ENCODE measurements at regions not wholly inside any gene's neighbourhood (a gene's known extent, or its start where the extent isn't known, plus 50 kb on each side); places are given as distances from the start of the nearest gene placed in this dataset.

GRCh38 chr5:105508519-105508918 lies 1945.9 kb upstream of the NUDT12 start:
- Mint-ChIP-seq H3K36me3 (ENCODE audit: insufficient read depth in 1 of 3, low read depth in 3 of 3) (no peaks in the 10 kb centered on the region), H3K4me1 (peaks cover 9% of the 10 kb centered on the region in 2 experiments), H3K4me3 (no peak overlapping the region), H3K27me3 (ENCODE audit: low read depth) (no peaks in the 10 kb centered on the region), H3K27ac (no peak overlapping the region), H3K9me3 (0 out of 5 replicates have a peak, but pooled peaks cover 0 to 1% of the 10 kb centered on the region in 2 experiments)
- H3K14ac ChIP-seq (ENCODE audit: insufficient read depth, low read length): no peak overlapping the region
- no peak for DNase-seq
- H3K27me3 ChIP-seq (ENCODE audit: insufficient read depth, low read length): no peaks in the 10 kb centered on the region
- H4K5ac ChIP-seq (ENCODE audit: insufficient read length, low read depth, low read length): no peak overlapping the region
- H2BK5ac ChIP-seq (ENCODE audit: insufficient read length, low read length): no peak overlapping the region
- H3K4me1 ChIP-seq (ENCODE audit: insufficient read depth, low read length): no peaks in the 10 kb centered on the region; the same call in 1 of the 2 replicates
- H3K79me2 ChIP-seq (ENCODE audit: insufficient read depth, low read length): no peaks in the 10 kb centered on the region
- no peak overlapping the region for H4K91ac ChIP-seq (ENCODE audit: insufficient read length, low read depth, low read length)
- H4K20me1 ChIP-seq (ENCODE audit: control insufficient read depth, insufficient read depth, insufficient read length): no peaks in the 10 kb centered on the region
- no peaks in the 10 kb centered on the region for H3K9me3 ChIP-seq (ENCODE audit: control insufficient read depth, low read depth, low read length)
- no peak overlapping the region for H2AK5ac ChIP-seq (ENCODE audit: insufficient read length, low read length)
- no peak overlapping the region for H3K4ac ChIP-seq (ENCODE audit: low read depth, low read length)
- H2BK120ac ChIP-seq (ENCODE audit: low read depth, low read length, poor library complexity, severe bottlenecking): no peak overlapping the region
- no CpG with 5 or more reads among the region's 2 CpGs for WGBS (ENCODE audit: extremely low coverage, insufficient read length, low lambda C conversion rate)
- H3K27ac ChIP-seq (ENCODE audit: insufficient read length, low read depth, low read length): no peak overlapping the region
- no peak overlapping the region for H3T11ph ChIP-seq (ENCODE audit: low read length)
- H3K18ac ChIP-seq (ENCODE audit: insufficient read length, low read depth, low read length): no peak overlapping the region
- H3K23me2 ChIP-seq (ENCODE audit: insufficient read length, low read depth, low read length, poor library complexity, severe bottlenecking): no peaks in the 10 kb centered on the region
- H3K23ac ChIP-seq (ENCODE audit: insufficient read length, low read depth, low read length): no peak overlapping the region
- no peak overlapping the region for H3K56ac ChIP-seq (ENCODE audit: insufficient read length, low read depth, low read length)
- no peak overlapping the region for H2AFZ ChIP-seq (ENCODE audit: low read length)
- TF ChIP-seq CTCF (conservative IDR thresholded peaks at IDR 0.05): no peak
- no peak overlapping the region for H2BK20ac ChIP-seq (ENCODE audit: low read depth, low read length, poor library complexity, severe bottlenecking)
- no peak overlapping the region for H3K4me2 ChIP-seq (ENCODE audit: insufficient read depth, insufficient read length, low read length)
- no peak overlapping the region for H2BK12ac ChIP-seq (ENCODE audit: insufficient read length, low read depth, low read length)
- H2BK15ac ChIP-seq (ENCODE audit: low read depth, low read length): no peak overlapping the region
- H4K8ac ChIP-seq (replicated peaks; ENCODE audit: insufficient read length, low read depth, low read length): no peak overlapping the region
- H3K79me1 ChIP-seq (ENCODE audit: insufficient read depth, low read depth, low read length, poor library complexity, severe bottlenecking): no peaks in the 10 kb centered on the region
- no peak overlapping the region for H3K9ac ChIP-seq (ENCODE audit: extremely low read depth, insufficient read length, low read length)
